HCT116 (cell line): ENCODE measurements at regions not wholly inside any gene's neighbourhood (a gene's known extent, or its start where the extent isn't known, plus 50 kb on each side); places are given as distances from the start of the nearest gene placed in this dataset.

Source experiments
- EZH2phosphoT487 ChIP-seq: fragments of 200-600 bp; IDR thresholded peaks from 2 replicates; pipeline ENCODE4 v1.6.1; 2018; ENCODE audit warnings: antibody characterized with exemption, borderline replicate concordance
- POLR2A ChIP-seq: IDR thresholded peaks from 2 replicates; pipeline ENCODE4 v1.7.0; 2011; ENCODE audit warnings: borderline replicate concordance; ENCODE audit not compliant: insufficient read depth, insufficient read length; ENCODE audit errors: extremely low read depth
- POLR2AphosphoS5 ChIP-seq: IDR thresholded peaks from 2 replicates; pipeline ENCODE4 v1.6.1; 2011; ENCODE audit warnings: mild to moderate bottlenecking, low read depth, low read length, moderate library complexity
- RAD21 ChIP-seq: IDR thresholded peaks from 2 replicates; pipeline ENCODE4 v1.6.1; 2012; ENCODE audit warnings: low read depth, mild to moderate bottlenecking
- SIN3A ChIP-seq: IDR thresholded peaks from 2 replicates; pipeline ENCODE4 v1.6.1; 2012; ENCODE audit warnings: low read depth
- SP1 ChIP-seq: IDR thresholded peaks from 2 replicates; pipeline ENCODE4 v1.6.1; 2012; ENCODE audit warnings: low read depth
- TCF7L2 ChIP-seq: IDR thresholded peaks from 2 replicates; pipeline ENCODE4 v1.7.0; 2011; ENCODE audit warnings: borderline replicate concordance, inconsistent platforms; ENCODE audit not compliant: insufficient read depth, insufficient read length; ENCODE audit errors: extremely low read depth
- YY1 ChIP-seq: IDR thresholded peaks from 2 replicates; pipeline ENCODE4 v1.6.1; 2011; ENCODE audit warnings: low read length, low read depth, moderate library complexity, mild to moderate bottlenecking; ENCODE audit not compliant: insufficient replicate concordance; ENCODE audit errors: extremely low read depth
- ZNF274 ChIP-seq: fragments of 200-500 bp; sonication (Bioruptor generic); IDR thresholded peaks from 2 replicates; pipeline ENCODE4 v1.6.1; 2014; ENCODE audit warnings: mild to moderate bottlenecking, low read depth, low read length, inconsistent platforms
- TF ChIP-seq, protein P1 (sequence below), 3 experiments: fragments of 200-600 bp in 1 of 3; sonication (generic) in 1 of 3; IDR thresholded peaks in 2 of 3; conservative IDR thresholded peaks in 1 of 3; 2 replicates each; pipeline ENCODE4 v1.5.1; 2012 to 2017; ENCODE audit warnings: low read depth in 2 of 3, low read length in 2 of 3, antibody characterized with exemption in 1 of 3, borderline replicate concordance in 1 of 3, control low read depth in 1 of 3, mild to moderate bottlenecking in 1 of 3, mixed read lengths in 1 of 3, mixed run types in 1 of 3, moderate library complexity in 1 of 3; ENCODE audit not compliant: insufficient read depth in 1 of 3
- TF ChIP-seq, protein P2 (sequence below): IDR thresholded peaks from 2 replicates; pipeline ENCODE4 v1.6.1; 2012

GRCh38 chr4:176988226-176988625 is 195.5 kb upstream of the VEGFC start:
- TF ChIP-seq SIN3A (no peak), EZH2phosphoT487 (no peak), TCF7L2 (no peak), YY1 (no peak), POLR2A (no peak), SP1 (peak; percentile 66), RAD21 (no peak), POLR2AphosphoS5 (peak; percentile 17; the same call in 1 of the 2 replicates), ZNF274 (no peak)
- TF ChIP-seq, protein P1, sequence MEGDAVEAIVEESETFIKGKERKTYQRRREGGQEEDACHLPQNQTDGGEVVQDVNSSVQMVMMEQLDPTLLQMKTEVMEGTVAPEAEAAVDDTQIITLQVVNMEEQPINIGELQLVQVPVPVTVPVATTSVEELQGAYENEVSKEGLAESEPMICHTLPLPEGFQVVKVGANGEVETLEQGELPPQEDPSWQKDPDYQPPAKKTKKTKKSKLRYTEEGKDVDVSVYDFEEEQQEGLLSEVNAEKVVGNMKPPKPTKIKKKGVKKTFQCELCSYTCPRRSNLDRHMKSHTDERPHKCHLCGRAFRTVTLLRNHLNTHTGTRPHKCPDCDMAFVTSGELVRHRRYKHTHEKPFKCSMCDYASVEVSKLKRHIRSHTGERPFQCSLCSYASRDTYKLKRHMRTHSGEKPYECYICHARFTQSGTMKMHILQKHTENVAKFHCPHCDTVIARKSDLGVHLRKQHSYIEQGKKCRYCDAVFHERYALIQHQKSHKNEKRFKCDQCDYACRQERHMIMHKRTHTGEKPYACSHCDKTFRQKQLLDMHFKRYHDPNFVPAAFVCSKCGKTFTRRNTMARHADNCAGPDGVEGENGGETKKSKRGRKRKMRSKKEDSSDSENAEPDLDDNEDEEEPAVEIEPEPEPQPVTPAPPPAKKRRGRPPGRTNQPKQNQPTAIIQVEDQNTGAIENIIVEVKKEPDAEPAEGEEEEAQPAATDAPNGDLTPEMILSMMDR (IDR thresholded peaks at IDR 0.05 in 2 of 3, conservative IDR thresholded peaks at IDR 0.05 in 1 of 3; ENCODE audit: borderline replicate concordance in 1 of 3, insufficient read depth in 1 of 3, low read depth in 2 of 3, low read length in 2 of 3), result no peak
- TF ChIP-seq, protein P2, sequence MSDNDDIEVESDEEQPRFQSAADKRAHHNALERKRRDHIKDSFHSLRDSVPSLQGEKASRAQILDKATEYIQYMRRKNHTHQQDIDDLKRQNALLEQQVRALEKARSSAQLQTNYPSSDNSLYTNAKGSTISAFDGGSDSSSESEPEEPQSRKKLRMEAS, result no peak
